ENCODE measurements at regions not wholly inside any gene's neighbourhood (a gene's known extent, or its start where the extent isn't known, plus 50 kb on each side); places are given as distances from the start of the nearest gene placed in this dataset.

GRCh38 chr7:13466874-13467547 lies 522.5 kb downstream of the ETV1 start:
- H3K36me3 Mint-ChIP-seq (ENCODE audit: low read depth): no peaks in the 10 kb centered on the region
- H3K9me3 Mint-ChIP-seq: no peaks in the 10 kb centered on the region
- H3K4me1 Mint-ChIP-seq (ENCODE audit: low read depth): no peaks in the 10 kb centered on the region
- no peaks in the 10 kb centered on the region for H3K27me3 Mint-ChIP-seq
- no peak overlapping the region for H3K4me3 Mint-ChIP-seq
- DNase-seq: no peak
- no peak overlapping the region for H3K27ac Mint-ChIP-seq

- Mint-ChIP-seq H3K4me3 (no peak overlapping the region), H3K27ac (no peak overlapping the region), H3K4me1 (ENCODE audit: low read depth) (no peaks in the 10 kb centered on the region), H3K27me3 (no peaks in the 10 kb centered on the region), H3K9me3 (no peaks in the 10 kb centered on the region), H3K36me3 (ENCODE audit: low read depth) (no peaks in the 10 kb centered on the region)
- DNase-seq: no peak
Measured at GRCh38 chr7:13476881-13477444, 512.5 kb downstream of the ETV1 start.

DNA sequence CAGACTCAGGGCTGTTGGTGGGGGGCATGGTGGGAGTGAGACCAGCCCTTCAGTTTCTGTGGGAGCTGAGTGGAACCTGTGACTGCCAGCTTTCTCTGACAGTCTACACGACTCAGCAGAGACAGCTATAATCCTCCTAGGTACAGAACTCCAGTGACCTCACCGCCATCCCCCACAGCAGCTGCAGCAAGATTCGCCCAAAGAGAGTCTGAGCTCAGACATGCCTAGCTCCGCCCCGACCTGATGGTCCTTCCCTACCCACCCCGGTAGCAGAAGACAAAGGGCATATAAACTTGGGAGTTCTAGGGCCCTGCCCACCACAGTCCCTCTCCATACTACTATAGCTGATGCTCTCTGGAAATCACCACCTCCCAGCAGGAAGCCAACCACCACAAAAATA lies 500.1 kb downstream of the ETV1 start:
- H3K36me3 Mint-ChIP-seq (ENCODE audit: low read depth): no peaks in the 10 kb centered on the region
- no peaks in the 10 kb centered on the region for H3K4me1 Mint-ChIP-seq (ENCODE audit: low read depth)
- H3K27ac Mint-ChIP-seq: no peak overlapping the region
- DNase-seq: no peak
- H3K4me3 Mint-ChIP-seq: no peak overlapping the region
- H3K9me3 Mint-ChIP-seq: peaks cover 2% of the 10 kb centered on the region
- no peaks in the 10 kb centered on the region for H3K27me3 Mint-ChIP-seq

DNA sequence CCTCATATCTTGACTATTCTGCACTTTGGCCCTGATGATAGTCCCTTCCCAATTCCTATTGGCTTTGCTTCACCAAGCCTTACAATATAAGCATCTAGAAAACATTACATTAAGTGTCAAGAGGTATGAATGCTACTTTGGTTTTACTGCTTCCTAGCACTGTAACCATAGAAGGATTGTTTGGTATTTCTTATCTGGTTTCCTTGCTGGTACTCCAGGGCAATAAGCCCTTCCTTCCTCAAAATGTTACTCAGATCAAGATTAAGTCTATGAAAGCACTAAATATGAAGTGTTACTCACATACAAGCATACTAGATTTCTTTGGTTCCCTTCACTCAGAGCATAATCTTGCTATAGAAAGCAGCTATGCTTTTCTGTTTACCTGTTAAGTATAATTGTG lies 492.5 kb downstream of the ETV1 start:
- Mint-ChIP-seq H3K9me3 (no peaks in the 10 kb centered on the region), H3K27me3 (no peaks in the 10 kb centered on the region), H3K27ac (no peak overlapping the region), H3K4me3 (no peak overlapping the region), H3K36me3 (ENCODE audit: low read depth) (no peaks in the 10 kb centered on the region), H3K4me1 (ENCODE audit: low read depth) (no peaks in the 10 kb centered on the region)
- DNase-seq: no peak

DNA sequence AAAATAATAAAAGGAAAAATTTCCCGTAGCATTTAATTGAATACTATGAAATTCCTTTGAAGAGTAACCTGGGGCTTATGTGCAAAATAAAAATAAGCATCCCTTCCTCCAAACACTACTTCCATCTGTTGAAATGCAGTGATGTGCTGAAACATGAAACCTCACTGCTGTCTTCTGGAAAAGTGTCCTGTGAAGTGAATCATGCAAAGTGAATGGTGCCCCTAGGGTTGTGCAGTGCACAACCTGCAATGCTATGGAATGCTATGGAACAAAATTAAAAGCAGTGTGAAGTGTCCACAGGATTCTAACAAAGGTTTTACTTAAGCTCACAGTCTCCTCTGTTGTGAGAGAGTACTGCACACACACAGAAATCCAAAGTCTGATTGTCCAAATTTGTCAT lies 480.9 kb downstream of the ETV1 start:
- Mint-ChIP-seq H3K36me3 (ENCODE audit: low read depth) (no peaks in the 10 kb centered on the region), H3K27ac (no peak overlapping the region), H3K9me3 (peaks cover 6% of the 10 kb centered on the region), H3K27me3 (peaks cover 5% of the 10 kb centered on the region), H3K4me1 (ENCODE audit: low read depth) (no peaks in the 10 kb centered on the region), H3K4me3 (no peak overlapping the region)
- DNase-seq: no peak

- no peaks in the 10 kb centered on the region for H3K9me3 Mint-ChIP-seq
Measured at GRCh38 chr7:13518738-13519137, 470.7 kb downstream of the ETV1 start.

DNA sequence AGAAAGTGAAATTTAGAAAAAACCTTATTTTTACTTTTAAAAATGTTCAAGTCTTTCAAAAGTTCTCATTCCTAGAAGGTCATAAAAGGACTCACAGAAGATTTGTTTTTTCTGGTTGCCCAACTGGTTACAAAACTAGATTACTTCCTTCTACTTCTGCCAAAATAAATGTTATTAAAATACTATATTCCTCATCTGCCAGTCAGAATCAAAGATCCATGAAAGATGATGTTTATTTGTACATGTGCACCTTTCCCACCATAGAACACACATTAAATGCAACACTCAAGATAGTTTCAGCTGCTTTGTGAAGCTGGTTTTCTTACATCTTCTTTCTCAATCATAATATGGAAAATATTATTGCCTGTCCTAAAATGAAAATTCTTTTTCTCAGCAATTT lies 465.4 kb downstream of the ETV1 start:
- Mint-ChIP-seq H3K27ac (no peak overlapping the region), H3K36me3 (ENCODE audit: low read depth) (no peaks in the 10 kb centered on the region), H3K4me1 (ENCODE audit: low read depth) (no peaks in the 10 kb centered on the region), H3K4me3 (no peak overlapping the region), H3K27me3 (no peaks in the 10 kb centered on the region), H3K9me3 (no peaks in the 10 kb centered on the region)
- no peak for DNase-seq

More at GRCh38 chr7:13518738-13519137, 470.7 kb downstream of the ETV1 start:
- Mint-ChIP-seq H3K4me3 (no peak overlapping the region), H3K4me1 (ENCODE audit: low read depth) (no peaks in the 10 kb centered on the region), H3K27me3 (no peaks in the 10 kb centered on the region), H3K27ac (no peak overlapping the region), H3K36me3 (ENCODE audit: low read depth) (no peaks in the 10 kb centered on the region)
- DNase-seq: no peak

DNA sequence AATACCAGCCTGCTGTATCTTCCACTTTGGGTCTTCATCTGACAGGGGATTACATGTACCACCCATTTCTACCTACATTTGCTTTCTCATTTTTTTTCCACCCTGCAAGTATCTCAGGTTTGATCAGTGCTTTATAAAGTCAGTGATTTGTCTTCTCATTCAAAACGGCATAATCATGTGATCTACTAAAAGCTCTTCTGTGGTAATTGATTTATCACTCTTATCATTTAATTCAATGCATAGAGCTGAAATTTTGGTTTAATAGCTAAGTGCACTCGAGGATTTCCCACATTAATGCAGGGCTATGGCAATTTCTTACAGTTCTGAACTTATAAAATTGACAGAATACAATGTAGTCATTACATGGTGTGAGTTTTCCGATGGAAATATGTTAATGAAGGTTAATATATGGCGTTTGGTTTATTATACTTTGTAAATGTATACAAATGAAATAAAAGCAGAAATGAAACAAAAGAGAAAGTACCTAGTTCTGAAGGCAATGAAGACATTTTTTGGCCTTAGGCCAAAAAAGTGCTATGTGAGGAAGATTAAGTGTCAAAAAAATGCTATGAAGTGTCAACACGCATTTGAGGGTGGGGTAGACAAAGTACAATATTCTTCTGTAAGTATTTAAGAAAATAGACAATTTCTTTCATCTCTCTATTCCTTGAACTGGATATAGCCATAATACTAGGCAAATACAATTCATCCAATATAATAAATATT lies 457.3 kb downstream of the ETV1 start:
- Mint-ChIP-seq H3K4me1 (ENCODE audit: low read depth) (peaks cover 2% of the 10 kb centered on the region), H3K4me3 (no peak overlapping the region), H3K36me3 (ENCODE audit: low read depth) (no peaks in the 10 kb centered on the region), H3K27ac (no peak overlapping the region), H3K9me3 (no peaks in the 10 kb centered on the region), H3K27me3 (no peaks in the 10 kb centered on the region)
- DNase-seq: no peak

DNA sequence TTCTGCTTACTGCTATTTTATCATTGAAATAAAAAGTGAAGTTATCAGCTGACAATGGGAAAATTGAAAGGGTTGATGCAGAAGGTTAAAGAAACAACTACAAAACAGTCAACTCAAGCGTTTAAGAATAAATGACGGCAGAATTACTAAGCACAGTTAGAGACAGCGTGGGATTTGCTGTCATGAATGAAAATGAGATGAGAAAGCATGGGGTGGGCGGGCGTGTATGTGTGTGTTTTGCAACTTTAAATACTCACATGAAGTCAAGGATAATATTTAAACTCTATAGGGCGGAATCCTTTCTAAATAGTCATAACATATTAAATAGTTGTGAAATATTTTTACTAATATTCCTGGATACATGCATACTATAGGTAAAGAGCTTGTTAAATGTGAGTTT lies 450.8 kb downstream of the ETV1 start:
- Mint-ChIP-seq H3K4me3 (no peak overlapping the region), H3K36me3 (ENCODE audit: low read depth) (no peaks in the 10 kb centered on the region), H3K4me1 (ENCODE audit: low read depth) (no peaks in the 10 kb centered on the region), H3K27me3 (no peaks in the 10 kb centered on the region), H3K27ac (no peak overlapping the region), H3K9me3 (no peaks in the 10 kb centered on the region)
- DNase-seq: no peak

DNA sequence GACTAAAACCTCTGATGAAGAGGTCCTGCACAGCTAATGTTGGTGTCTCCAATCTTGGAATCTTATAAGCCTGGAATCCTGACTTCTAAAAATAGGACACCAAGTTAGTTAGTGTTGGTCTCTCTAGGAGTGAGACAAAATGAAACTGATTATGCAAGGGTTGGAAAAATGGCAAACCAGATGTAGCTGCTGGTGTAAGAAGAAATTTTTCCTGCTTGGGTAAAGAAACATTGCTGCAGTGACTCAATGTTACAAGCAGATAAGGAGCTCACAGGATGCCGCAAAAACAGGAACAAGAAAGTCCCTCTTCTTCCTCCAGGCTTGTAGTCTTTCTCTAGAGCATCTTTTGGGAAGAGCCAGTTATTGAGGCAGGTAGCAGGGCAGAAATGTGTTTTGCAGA lies 449.0 kb downstream of the ETV1 start:
- no peak for DNase-seq
- Mint-ChIP-seq H3K27ac (no peak overlapping the region), H3K27me3 (no peaks in the 10 kb centered on the region)

GRCh38 chr7:13541326-13541725 lies 448.1 kb downstream of the ETV1 start:
- Mint-ChIP-seq H3K36me3 (ENCODE audit: low read depth) (no peaks in the 10 kb centered on the region), H3K27me3 (no peaks in the 10 kb centered on the region), H3K9me3 (no peaks in the 10 kb centered on the region), H3K27ac (no peak overlapping the region), H3K4me3 (no peak overlapping the region), H3K4me1 (ENCODE audit: low read depth) (no peaks in the 10 kb centered on the region)
- no peak for DNase-seq

More for the DNA sequence above, 449.0 kb downstream of the ETV1 start:
- no peaks in the 10 kb centered on the region for H3K4me1 Mint-ChIP-seq (ENCODE audit: low read depth)
- no peak overlapping the region for H3K4me3 Mint-ChIP-seq
- H3K36me3 Mint-ChIP-seq (ENCODE audit: low read depth): no peaks in the 10 kb centered on the region
- H3K9me3 Mint-ChIP-seq: no peaks in the 10 kb centered on the region

GRCh38 chr7:13542451-13542850 lies 447.0 kb downstream of the ETV1 start:
- no peak overlapping the region for H3K27ac Mint-ChIP-seq
- DNase-seq: no peak
- H3K4me1 Mint-ChIP-seq (ENCODE audit: low read depth): no peaks in the 10 kb centered on the region
- H3K4me3 Mint-ChIP-seq: no peak overlapping the region
- no peaks in the 10 kb centered on the region for H3K27me3 Mint-ChIP-seq
- no peaks in the 10 kb centered on the region for H3K9me3 Mint-ChIP-seq
- H3K36me3 Mint-ChIP-seq (ENCODE audit: low read depth): no peaks in the 10 kb centered on the region

GRCh38 chr7:13551503-13551902 lies 438.0 kb downstream of the ETV1 start:
- no peak overlapping the region for H3K27ac Mint-ChIP-seq
- H3K4me1 Mint-ChIP-seq (ENCODE audit: low read depth): no peaks in the 10 kb centered on the region
- H3K36me3 Mint-ChIP-seq (ENCODE audit: low read depth): no peaks in the 10 kb centered on the region
- no peak overlapping the region for H3K4me3 Mint-ChIP-seq
- no peak for DNase-seq
- H3K9me3 Mint-ChIP-seq: no peaks in the 10 kb centered on the region
- H3K27me3 Mint-ChIP-seq: no peaks in the 10 kb centered on the region

- H3K27ac Mint-ChIP-seq: no peak overlapping the region
- no peak overlapping the region for H3K4me3 Mint-ChIP-seq
- H3K27me3 Mint-ChIP-seq: no peaks in the 10 kb centered on the region
Measured at GRCh38 chr7:13560441-13560840, 429.0 kb downstream of the ETV1 start.

GRCh38 chr7:13563257-13563656 lies 426.2 kb downstream of the ETV1 start:
- Mint-ChIP-seq H3K27ac (no peak overlapping the region), H3K4me3 (no peak overlapping the region), H3K9me3 (no peaks in the 10 kb centered on the region), H3K27me3 (no peaks in the 10 kb centered on the region), H3K4me1 (ENCODE audit: low read depth) (no peaks in the 10 kb centered on the region), H3K36me3 (ENCODE audit: low read depth) (no peaks in the 10 kb centered on the region)
- DNase-seq: no peak

More at GRCh38 chr7:13560441-13560840, 429.0 kb downstream of the ETV1 start:
- Mint-ChIP-seq H3K4me1 (ENCODE audit: low read depth) (no peaks in the 10 kb centered on the region), H3K9me3 (no peaks in the 10 kb centered on the region), H3K36me3 (ENCODE audit: low read depth) (no peaks in the 10 kb centered on the region)
- no peak for DNase-seq

All from activated T-cell treated with anti-CD3 and anti-CD28 coated beads, Interleukin-2, amount 50 U/mL, for 24 hours (primary cell).